22Rv1 (cell line): ENCODE measurements at regions not wholly inside any gene's neighbourhood (a gene's known extent, or its start where the extent isn't known, plus 50 kb on each side); places are given as distances from the start of the nearest gene placed in this dataset.

Experiments
- CTCF ChIP-seq: fragments of 450-650 bp; IDR thresholded peaks from 2 replicates; pipeline ENCODE4 v1.5.1; 2017; ENCODE audit warnings: mild to moderate bottlenecking
- ZFX ChIP-seq: fragments of 450-650 bp; IDR thresholded peaks from 2 replicates; pipeline ENCODE4 v1.6.1; 2017; ENCODE audit warnings: antibody characterized with exemption, borderline replicate concordance

- TF ChIP-seq CTCF (no peak), ZFX (no peak)
Observed at GRCh38 chr14:38110258-38110657, 97.4 kb upstream of the SSTR1 start.
